Astrocyte of the spinal cord (primary cell): ENCODE measurements at regions not wholly inside any gene's neighbourhood (a gene's known extent, or its start where the extent isn't known, plus 50 kb on each side); places are given as distances from the start of the nearest gene placed in this dataset.

Source experiments
- DNase-seq: peaks from one replicate; pipeline ENCODE4 v3.0.0; 2011; ENCODE audit warnings: low read depth, low spot score
- H3K4me3 ChIP-seq: 2 replicates; pipeline ENCODE4 v1.5.1; 2011; ENCODE audit warnings: low read depth, mild to moderate bottlenecking, low read length, moderate library complexity
- in situ Hi-C: cut with HindIII; loops from 2 replicates; pipeline ENCODE4 v1.10.0; 2017; ENCODE audit warnings: low sequenced_read_pairs
- TF ChIP-seq, protein P1 (sequence below): IDR thresholded peaks from 2 replicates; pipeline ENCODE4 v1.5.1; 2012; ENCODE audit warnings: low read depth, mild to moderate bottlenecking, low read length, inconsistent platforms

DNA sequence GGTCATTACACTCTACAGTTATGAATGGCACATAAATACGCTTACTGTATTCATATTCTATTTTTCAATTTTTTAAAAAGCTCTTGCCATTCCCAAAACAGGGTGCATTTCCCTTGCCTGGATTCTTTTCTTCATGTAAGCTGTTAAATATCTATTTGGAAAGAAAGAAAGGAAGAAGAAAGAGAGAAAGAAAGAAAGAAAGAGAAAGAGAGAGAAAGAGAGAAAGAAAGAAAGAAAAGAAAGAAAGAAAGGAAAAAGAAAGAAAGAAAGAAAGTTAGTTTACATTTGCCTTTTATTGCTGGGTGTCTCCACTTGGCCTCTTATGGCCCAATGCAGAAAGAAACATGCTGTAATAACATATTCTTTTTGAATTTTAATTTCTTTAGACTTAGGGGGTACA, 165.9 kb upstream of the ATXN1 start:
- H3K4me3 ChIP-seq, result no peak overlapping the region
- in situ Hi-C loops, result no loop called here
- no peak for DNase-seq
- TF ChIP-seq, protein P1, sequence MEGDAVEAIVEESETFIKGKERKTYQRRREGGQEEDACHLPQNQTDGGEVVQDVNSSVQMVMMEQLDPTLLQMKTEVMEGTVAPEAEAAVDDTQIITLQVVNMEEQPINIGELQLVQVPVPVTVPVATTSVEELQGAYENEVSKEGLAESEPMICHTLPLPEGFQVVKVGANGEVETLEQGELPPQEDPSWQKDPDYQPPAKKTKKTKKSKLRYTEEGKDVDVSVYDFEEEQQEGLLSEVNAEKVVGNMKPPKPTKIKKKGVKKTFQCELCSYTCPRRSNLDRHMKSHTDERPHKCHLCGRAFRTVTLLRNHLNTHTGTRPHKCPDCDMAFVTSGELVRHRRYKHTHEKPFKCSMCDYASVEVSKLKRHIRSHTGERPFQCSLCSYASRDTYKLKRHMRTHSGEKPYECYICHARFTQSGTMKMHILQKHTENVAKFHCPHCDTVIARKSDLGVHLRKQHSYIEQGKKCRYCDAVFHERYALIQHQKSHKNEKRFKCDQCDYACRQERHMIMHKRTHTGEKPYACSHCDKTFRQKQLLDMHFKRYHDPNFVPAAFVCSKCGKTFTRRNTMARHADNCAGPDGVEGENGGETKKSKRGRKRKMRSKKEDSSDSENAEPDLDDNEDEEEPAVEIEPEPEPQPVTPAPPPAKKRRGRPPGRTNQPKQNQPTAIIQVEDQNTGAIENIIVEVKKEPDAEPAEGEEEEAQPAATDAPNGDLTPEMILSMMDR, result no peak

DNA sequence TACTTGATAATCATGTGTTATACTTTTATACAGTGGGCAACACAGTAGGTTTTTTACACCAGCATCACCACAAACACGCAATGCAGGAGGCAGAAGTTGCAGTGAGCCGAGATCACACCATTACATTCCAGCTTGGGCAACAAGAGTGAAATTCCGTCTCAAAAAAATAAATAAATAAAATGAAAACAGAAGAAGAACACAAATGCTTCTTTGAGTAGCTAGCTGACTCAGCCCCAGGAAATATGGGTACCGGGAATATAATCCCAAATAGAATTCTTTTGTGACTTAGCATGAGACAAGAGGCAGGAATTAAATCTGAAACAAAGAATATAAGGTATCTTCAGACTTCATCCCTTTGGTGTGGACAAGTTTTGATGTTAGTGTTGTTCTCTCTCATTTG, 164.2 kb upstream of the ATXN1 start:
- DNase-seq, result peak; percentile 43
- H3K4me3 ChIP-seq, result no peak overlapping the region
- in situ Hi-C loops, result no loop called here
- TF ChIP-seq, protein P1, result no peak

DNA sequence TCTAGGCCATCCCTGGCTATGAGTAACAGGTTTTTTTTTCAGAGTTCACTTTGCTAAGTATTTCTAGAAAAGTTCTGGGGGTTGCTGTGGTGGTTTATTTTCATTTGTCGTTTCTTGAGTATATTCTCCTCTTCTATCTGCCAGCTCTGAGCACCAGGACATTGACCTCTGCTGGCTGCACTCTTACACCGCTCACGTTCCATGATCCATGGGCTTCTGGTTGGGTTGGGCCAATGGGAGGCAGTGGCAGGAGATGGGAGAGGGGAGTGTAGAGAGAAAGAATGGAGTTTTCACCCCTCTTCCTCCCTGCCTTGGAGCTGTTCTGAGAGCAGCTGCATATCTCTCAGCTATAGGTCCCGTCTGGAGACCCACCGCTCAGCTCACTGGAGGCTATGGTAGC, 161.0 kb upstream of the ATXN1 start:
- no peak for DNase-seq
- TF ChIP-seq, protein P1, result no peak
- in situ Hi-C loops, result no loop called here
- H3K4me3 ChIP-seq, result no peak overlapping the region

DNA sequence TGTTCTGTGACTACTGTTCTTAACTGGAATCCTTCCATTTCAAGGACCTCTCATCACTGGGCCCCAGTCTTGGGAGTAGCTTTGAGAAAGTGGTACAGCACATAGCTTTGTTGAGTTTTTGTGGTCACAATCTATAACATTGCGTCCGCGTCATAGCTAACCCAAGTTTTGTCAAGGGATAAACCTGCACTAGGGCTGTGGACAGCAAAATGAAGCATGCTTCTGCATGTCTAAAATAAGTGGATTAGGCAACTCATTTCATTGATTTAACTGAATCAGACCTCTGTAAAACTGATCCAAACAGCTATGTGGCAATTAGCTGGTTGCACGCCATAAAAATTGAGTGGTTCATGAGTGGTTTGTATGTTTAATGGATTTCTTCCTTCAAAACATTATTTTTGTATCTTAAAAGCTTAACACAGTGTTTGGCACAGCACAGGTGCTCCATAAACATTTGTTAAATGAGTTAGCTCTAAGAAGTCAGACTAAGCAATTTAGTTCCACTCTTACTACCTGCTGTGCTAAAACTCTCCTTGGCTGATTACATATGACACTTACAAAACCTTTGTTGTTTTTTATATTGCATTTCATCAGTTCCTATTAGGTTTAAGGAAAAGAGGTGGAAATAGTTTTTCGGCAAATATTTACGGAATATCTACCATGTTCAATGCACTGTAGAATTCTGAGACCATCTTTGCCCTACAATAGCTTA, 160.3 kb upstream of the ATXN1 start:
- in situ Hi-C loops, result no loop called here
- no peak for DNase-seq
- no peak overlapping the region for H3K4me3 ChIP-seq
- TF ChIP-seq, protein P1, result no peak

DNA sequence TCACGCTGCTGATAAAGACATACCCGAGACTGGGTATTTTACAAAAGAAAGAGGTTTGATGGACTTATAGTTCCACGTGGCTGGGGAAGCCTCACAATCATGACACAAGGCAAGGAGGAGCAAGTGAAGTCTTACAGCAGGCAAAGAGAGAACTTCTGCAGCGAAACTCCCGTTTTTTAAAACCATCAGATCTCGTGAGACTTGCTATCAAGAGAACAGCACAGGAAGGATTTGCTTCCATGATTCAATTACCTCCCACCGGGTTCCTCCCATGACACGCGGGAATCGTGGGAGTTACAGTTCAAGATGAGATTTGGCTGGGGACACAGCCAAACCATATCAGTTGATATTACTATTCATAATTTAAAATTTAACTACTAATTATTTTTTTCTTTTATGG, 157.3 kb upstream of the ATXN1 start:
- TF ChIP-seq, protein P1, result no peak
- H3K4me3 ChIP-seq, result no peak overlapping the region
- no peak for DNase-seq
- in situ Hi-C loops, result no loop called here

DNA sequence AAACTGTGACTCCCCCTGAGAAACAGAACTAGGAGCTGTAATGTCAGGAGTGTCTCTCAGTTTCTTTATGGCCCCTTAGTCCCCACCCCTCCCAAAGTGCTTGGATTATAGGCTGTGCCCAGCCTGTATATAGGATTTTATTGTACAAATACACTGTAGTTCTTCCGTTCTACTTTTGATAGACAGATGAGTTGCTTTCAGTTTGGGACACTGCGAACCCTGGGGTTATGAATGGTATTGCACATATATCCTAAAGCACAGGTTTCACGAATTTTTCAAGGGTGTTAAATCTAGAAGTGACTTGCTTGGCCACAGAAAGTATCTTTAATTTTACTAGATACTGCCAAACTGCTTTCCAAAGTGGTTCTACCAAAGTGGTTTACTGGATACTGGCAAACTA, 152.9 kb upstream of the ATXN1 start:
- no peak overlapping the region for H3K4me3 ChIP-seq
- TF ChIP-seq, protein P1, result no peak
- in situ Hi-C loops, result no loop called here

DNA sequence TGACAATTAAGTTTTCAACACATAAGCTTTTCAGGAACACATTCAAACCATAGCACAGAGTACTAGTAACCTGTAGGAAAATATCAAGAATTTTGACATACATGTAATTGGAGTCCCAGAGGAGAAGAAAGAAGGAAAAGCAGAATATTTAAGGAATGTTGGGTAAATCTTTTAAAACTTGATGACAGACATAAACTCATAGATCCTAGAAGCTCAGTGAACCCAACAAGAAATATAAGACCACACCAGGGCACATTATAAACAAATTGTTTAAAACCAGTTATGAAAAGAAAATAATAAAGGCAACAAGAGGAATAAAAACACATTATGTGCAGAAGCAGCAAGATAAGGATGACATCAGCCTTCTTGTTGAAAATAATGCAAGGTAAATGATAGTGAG, 151.5 kb upstream of the ATXN1 start:
- DNase-seq, result no peak
- no peak overlapping the region for H3K4me3 ChIP-seq
- in situ Hi-C loops, result no loop called here
- TF ChIP-seq, protein P1, result no peak

More for the DNA sequence above, 152.9 kb upstream of the ATXN1 start:
- DNase-seq, result no peak
